ENCODE measurements at regions not wholly inside any gene's neighbourhood (a gene's known extent, or its start where the extent isn't known, plus 50 kb on each side); places are given as distances from the start of the nearest gene placed in this dataset.

DNA sequence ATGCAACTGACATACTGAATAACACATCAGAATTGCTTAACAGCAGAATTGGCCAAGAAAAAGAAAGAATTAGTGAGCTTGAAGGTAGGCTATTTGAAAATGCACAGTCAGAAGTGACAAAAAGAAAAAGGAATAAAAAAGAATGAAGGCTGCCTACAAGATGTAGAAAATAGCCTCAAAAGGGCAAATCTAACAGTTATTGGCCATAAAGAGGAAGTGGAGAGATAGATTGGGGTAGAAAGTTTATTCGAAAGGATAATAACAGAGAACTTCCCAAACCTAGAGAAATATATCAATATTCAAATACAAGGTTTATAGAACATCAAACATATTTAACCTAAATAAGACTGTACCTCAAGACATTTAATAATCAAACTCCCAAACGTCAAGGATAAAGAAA is 67.5 kb downstream of the ATP6V1G3 start:
- no peaks in the 10 kb centered on the region for H3K9me2 ChIP-seq (ENCODE audit: insufficient read depth)
- no peak overlapping the region for H2AFZ ChIP-seq
- H3K4me1 ChIP-seq (replicated peaks; ENCODE audit: insufficient read depth), result no peaks in the 10 kb centered on the region
- H3K79me2 ChIP-seq (ENCODE audit: low read depth), result no peaks in the 10 kb centered on the region
- no peaks in the 10 kb centered on the region for H3K27me3 ChIP-seq (ENCODE audit: insufficient read depth, low read depth)
- no peaks in the 10 kb centered on the region for H3K9me3 ChIP-seq (ENCODE audit: insufficient read depth, low read depth)
- H3K4me2 ChIP-seq, result no peak overlapping the region
- intact Hi-C loops (cut with micrococcal nuclease; ENCODE audit: unreplicated experiment), result no loop called here
- no peaks in the 10 kb centered on the region for H3K36me3 ChIP-seq (ENCODE audit: low read depth)
- no peak overlapping the region for H3K4me3 ChIP-seq
- no peak for TF ChIP-seq EZH2 (IDR thresholded peaks at IDR 0.05; ENCODE audit: low read depth)
- TF ChIP-seq, protein P1, sequence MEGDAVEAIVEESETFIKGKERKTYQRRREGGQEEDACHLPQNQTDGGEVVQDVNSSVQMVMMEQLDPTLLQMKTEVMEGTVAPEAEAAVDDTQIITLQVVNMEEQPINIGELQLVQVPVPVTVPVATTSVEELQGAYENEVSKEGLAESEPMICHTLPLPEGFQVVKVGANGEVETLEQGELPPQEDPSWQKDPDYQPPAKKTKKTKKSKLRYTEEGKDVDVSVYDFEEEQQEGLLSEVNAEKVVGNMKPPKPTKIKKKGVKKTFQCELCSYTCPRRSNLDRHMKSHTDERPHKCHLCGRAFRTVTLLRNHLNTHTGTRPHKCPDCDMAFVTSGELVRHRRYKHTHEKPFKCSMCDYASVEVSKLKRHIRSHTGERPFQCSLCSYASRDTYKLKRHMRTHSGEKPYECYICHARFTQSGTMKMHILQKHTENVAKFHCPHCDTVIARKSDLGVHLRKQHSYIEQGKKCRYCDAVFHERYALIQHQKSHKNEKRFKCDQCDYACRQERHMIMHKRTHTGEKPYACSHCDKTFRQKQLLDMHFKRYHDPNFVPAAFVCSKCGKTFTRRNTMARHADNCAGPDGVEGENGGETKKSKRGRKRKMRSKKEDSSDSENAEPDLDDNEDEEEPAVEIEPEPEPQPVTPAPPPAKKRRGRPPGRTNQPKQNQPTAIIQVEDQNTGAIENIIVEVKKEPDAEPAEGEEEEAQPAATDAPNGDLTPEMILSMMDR (conservative IDR thresholded peaks at IDR 0.05), result no peak
- CTCF ChIA-PET, result interaction anchor here (0.6 kb wide), 1 partner anchor 131 kb away, joined by 3 read pairs; no protein-coding TSS in a partner anchor
- no peaks in the 10 kb centered on the region for H4K20me1 ChIP-seq (ENCODE audit: insufficient read depth)
- no peak overlapping the region for H3K27ac ChIP-seq
- H3F3A ChIP-seq (ENCODE audit: insufficient read depth, low read depth), result no peaks in the 10 kb centered on the region
- BruUV-seq (replicated peaks), result no TSS peak
- POLR2A ChIA-PET (ENCODE audit: unreplicated experiment), result interaction anchor here (0.7 kb wide), 1 partner anchor 697 kb away, joined by 3 read pairs; no protein-coding TSS in a partner anchor
- no peak for DNase-seq

DNA sequence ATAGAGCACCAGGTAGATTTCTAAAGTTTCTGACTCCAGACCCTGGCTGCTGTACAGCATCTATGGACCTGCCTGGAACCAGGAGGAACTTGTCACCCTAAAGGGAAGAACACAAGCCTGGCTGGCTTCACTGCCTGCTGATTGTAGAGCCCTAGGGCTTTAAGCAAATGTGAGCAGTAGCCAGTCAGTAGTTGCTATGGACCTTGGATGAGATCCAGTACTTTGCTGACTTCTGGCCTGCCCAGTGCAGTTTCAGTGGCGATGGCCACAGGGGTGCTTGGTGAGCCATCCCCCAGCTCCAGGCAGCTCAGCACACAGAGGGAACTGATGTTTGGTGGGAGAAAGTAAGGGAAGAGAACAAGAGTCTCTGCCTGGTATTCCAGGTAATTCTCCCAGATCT is 68.4 kb downstream of the ATP6V1G3 start:
- TF ChIP-seq EZH2 (IDR thresholded peaks at IDR 0.05; ENCODE audit: low read depth), result no peak
- TF ChIP-seq, protein P1 (conservative IDR thresholded peaks at IDR 0.05), result no peak
- ChIA-PET CTCF (no interaction called here), POLR2A (ENCODE audit: unreplicated experiment) (no interaction called here)
- no peaks in the 10 kb centered on the region for H3F3A ChIP-seq (ENCODE audit: insufficient read depth, low read depth)
- H3K36me3 ChIP-seq (ENCODE audit: low read depth), result no peaks in the 10 kb centered on the region
- no peaks in the 10 kb centered on the region for H3K4me1 ChIP-seq (replicated peaks; ENCODE audit: insufficient read depth)
- intact Hi-C loops (cut with micrococcal nuclease; ENCODE audit: unreplicated experiment), result no loop called here
- no peak overlapping the region for H3K4me3 ChIP-seq
- H4K20me1 ChIP-seq (ENCODE audit: insufficient read depth), result no peaks in the 10 kb centered on the region
- no peak overlapping the region for H3K4me2 ChIP-seq
- H3K27ac ChIP-seq, result no peak overlapping the region
- H3K27me3 ChIP-seq (ENCODE audit: insufficient read depth, low read depth), result no peaks in the 10 kb centered on the region
- H2AFZ ChIP-seq, result no peak overlapping the region
- BruUV-seq (replicated peaks), result no TSS peak
- H3K9me3 ChIP-seq (ENCODE audit: insufficient read depth, low read depth), result no peaks in the 10 kb centered on the region
- no peaks in the 10 kb centered on the region for H3K79me2 ChIP-seq (ENCODE audit: low read depth)
- no peak for DNase-seq
- no peaks in the 10 kb centered on the region for H3K9me2 ChIP-seq (ENCODE audit: insufficient read depth)

DNA sequence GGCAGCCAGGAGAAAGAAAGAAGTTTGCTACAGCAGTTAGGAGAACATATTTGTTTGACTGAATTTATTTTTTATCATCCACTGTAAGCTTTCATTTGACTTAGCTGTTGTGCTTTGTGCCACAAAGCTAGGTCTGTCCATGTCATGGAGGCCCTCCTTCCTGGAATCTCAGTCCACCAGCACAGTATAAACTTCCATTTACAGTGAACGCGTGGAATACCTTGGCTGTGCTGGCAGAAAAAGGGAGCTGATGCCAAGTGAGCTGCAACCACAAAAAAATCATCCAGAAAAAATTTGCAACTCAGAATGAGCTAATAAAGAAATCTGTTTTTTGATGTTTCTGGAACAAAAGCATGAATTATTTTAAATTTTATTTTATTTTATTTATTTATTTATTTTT is 72.6 kb downstream of the ATP6V1G3 start:
- ChIA-PET CTCF (interaction anchor here (0.7 to 1.4 kb wide), 2 partner anchors 218 to 219 kb away, joined by 3 read pairs; no protein-coding TSS in a partner anchor), POLR2A (ENCODE audit: unreplicated experiment) (no interaction called here)
- Histone ChIP-seq H3K27me3 (ENCODE audit: insufficient read depth, low read depth) (no peaks in the 10 kb centered on the region), H2AFZ (no peak overlapping the region), H3K27ac (no peak overlapping the region), H3K79me2 (ENCODE audit: low read depth) (no peaks in the 10 kb centered on the region), H3K4me2 (no peak overlapping the region), H3F3A (ENCODE audit: insufficient read depth, low read depth) (no peaks in the 10 kb centered on the region), H3K36me3 (ENCODE audit: low read depth) (no peaks in the 10 kb centered on the region), H3K4me1 (replicated peaks; ENCODE audit: insufficient read depth) (no peaks in the 10 kb centered on the region), H4K20me1 (ENCODE audit: insufficient read depth) (no peaks in the 10 kb centered on the region), H3K9me2 (ENCODE audit: insufficient read depth) (no peaks in the 10 kb centered on the region), H3K9me3 (ENCODE audit: insufficient read depth, low read depth) (no peaks in the 10 kb centered on the region; the same call in 1 of the 2 replicates), H3K4me3 (no peak overlapping the region)
- TF ChIP-seq, protein P1 (conservative IDR thresholded peaks at IDR 0.05), result no peak
- no peak for TF ChIP-seq EZH2 (IDR thresholded peaks at IDR 0.05; ENCODE audit: low read depth)
- no TSS peak for BruUV-seq (replicated peaks)
- no peak for DNase-seq
- intact Hi-C loops (cut with micrococcal nuclease; ENCODE audit: unreplicated experiment), result loop anchor here (5.0 to 10.0 kb wide), 5 partner anchors 193 to 1141 kb away; no protein-coding TSS in a partner anchor
